Activated CD4-positive, alpha-beta memory T cell treated with anti-CD3 and anti-CD28 coated beads for 36 hours (primary cell): ENCODE measurements at regions not wholly inside any gene's neighbourhood (a gene's known extent, or its start where the extent isn't known, plus 50 kb on each side); places are given as distances from the start of the nearest gene placed in this dataset.

Source experiments
- CTCF ChIA-PET: fragments of 350-600 bp; sonication (Branson Sonifier 250); formaldehyde crosslinking; loops from one replicate; lab custom pipeline; 2021; ENCODE audit warnings: antibody characterized with exemption, inconsistent platforms; lab: Charles Lee
- POLR2A ChIA-PET: fragments of 350-600 bp; sonication (Branson Sonifier 250); formaldehyde crosslinking; loops from one replicate; lab custom pipeline; 2021; ENCODE audit warnings: antibody characterized with exemption; lab: Charles Lee
- DNase-seq: peaks from one replicate; pipeline ENCODE4 v3.0.0-alpha.2; 2020
- H3K27ac Mint-ChIP-seq: one replicate; pipeline ENCODE4 v1.8.0; 2021; ENCODE audit warnings: mixed read lengths
- H3K27me3 Mint-ChIP-seq: one replicate; pipeline ENCODE4 v1.8.0; 2021; ENCODE audit warnings: mixed read lengths
- H3K36me3 Mint-ChIP-seq: one replicate; pipeline ENCODE4 v1.8.0; 2021; ENCODE audit warnings: mixed read lengths
- H3K4me1 Mint-ChIP-seq: one replicate; pipeline ENCODE4 v1.8.0; 2021; ENCODE audit warnings: low read depth, mixed read lengths
- H3K4me3 Mint-ChIP-seq: one replicate; pipeline ENCODE4 v1.8.0; 2021; ENCODE audit warnings: mild to moderate bottlenecking, mixed read lengths
- H3K9me3 Mint-ChIP-seq: one replicate; pipeline ENCODE4 v1.8.0; 2021; ENCODE audit warnings: mixed read lengths
- intact Hi-C: fragments of 100-400 bp; cut with micrococcal nuclease; formaldehyde crosslinking; loops from one replicate; pipeline ENCODE4 v1.15.1; 2023

GRCh38 chr4:111989817-111990216 is 155.4 kb upstream of the FAM241A start:
- Mint-ChIP-seq H3K27ac (no peak overlapping the region), H3K4me3 (no peak overlapping the region), H3K4me1 (no peaks in the 10 kb centered on the region), H3K27me3 (peaks cover 6% of the 10 kb centered on the region), H3K36me3 (no peaks in the 10 kb centered on the region), H3K9me3 (no peaks in the 10 kb centered on the region)
- POLR2A ChIA-PET: no interaction called here
- CTCF ChIA-PET: no interaction called here
- intact Hi-C loops: no loop called here
- no peak for DNase-seq

GRCh38 chr4:111991163-111991562 is 154.1 kb upstream of the FAM241A start:
- H3K27me3 Mint-ChIP-seq: peaks cover 7% of the 10 kb centered on the region
- no peak for DNase-seq
- H3K9me3 Mint-ChIP-seq: no peaks in the 10 kb centered on the region
- H3K4me3 Mint-ChIP-seq: no peak overlapping the region
- no peaks in the 10 kb centered on the region for H3K36me3 Mint-ChIP-seq
- no peaks in the 10 kb centered on the region for H3K4me1 Mint-ChIP-seq
- ChIA-PET CTCF (no interaction called here), POLR2A (no interaction called here)
- intact Hi-C loops: no loop called here
- no peak overlapping the region for H3K27ac Mint-ChIP-seq

GRCh38 chr4:111991797-111992196 is 153.5 kb upstream of the FAM241A start:
- Mint-ChIP-seq H3K4me3 (no peak overlapping the region), H3K27me3 (peaks cover 7% of the 10 kb centered on the region), H3K4me1 (no peaks in the 10 kb centered on the region), H3K36me3 (no peaks in the 10 kb centered on the region), H3K27ac (no peak overlapping the region), H3K9me3 (no peaks in the 10 kb centered on the region)
- intact Hi-C loops: no loop called here
- no peak for DNase-seq
- ChIA-PET CTCF (no interaction called here), POLR2A (no interaction called here)

- no peak overlapping the region for H3K27ac Mint-ChIP-seq
- H3K9me3 Mint-ChIP-seq: no peaks in the 10 kb centered on the region
- peaks cover 7% of the 10 kb centered on the region for H3K27me3 Mint-ChIP-seq
- intact Hi-C loops: no loop called here
- CTCF ChIA-PET: no interaction called here
- no peaks in the 10 kb centered on the region for H3K36me3 Mint-ChIP-seq
- POLR2A ChIA-PET: no interaction called here
- no peaks in the 10 kb centered on the region for H3K4me1 Mint-ChIP-seq
- H3K4me3 Mint-ChIP-seq: no peak overlapping the region
- no peak for DNase-seq
These were observed 152.7 kb upstream of the FAM241A start for GRCh38 chr4:111992351-111993168.

- Mint-ChIP-seq H3K4me1 (no peaks in the 10 kb centered on the region), H3K4me3 (no peak overlapping the region), H3K36me3 (no peaks in the 10 kb centered on the region), H3K9me3 (peaks cover 5% of the 10 kb centered on the region), H3K27me3 (peaks cover 7% of the 10 kb centered on the region), H3K27ac (no peak overlapping the region)
- no peak for DNase-seq
- POLR2A ChIA-PET: no interaction called here
- intact Hi-C loops: no loop called here
- CTCF ChIA-PET: no interaction called here
These were observed 150.9 kb upstream of the FAM241A start for GRCh38 chr4:111994392-111994791.

- DNase-seq: no peak
- Mint-ChIP-seq H3K4me3 (no peak overlapping the region), H3K36me3 (no peaks in the 10 kb centered on the region), H3K9me3 (peaks cover 5% of the 10 kb centered on the region), H3K4me1 (no peaks in the 10 kb centered on the region), H3K27me3 (peaks cover 7% of the 10 kb centered on the region), H3K27ac (no peak overlapping the region)
- POLR2A ChIA-PET: no interaction called here
- CTCF ChIA-PET: no interaction called here
- intact Hi-C loops: no loop called here
These were observed 147.5 kb upstream of the FAM241A start for GRCh38 chr4:111997785-111998184.

- Mint-ChIP-seq H3K27me3 (peaks cover 4% of the 10 kb centered on the region), H3K27ac (no peak overlapping the region), H3K36me3 (no peaks in the 10 kb centered on the region), H3K4me3 (no peak overlapping the region), H3K9me3 (peaks cover 5% of the 10 kb centered on the region), H3K4me1 (no peaks in the 10 kb centered on the region)
- POLR2A ChIA-PET: no interaction called here
- DNase-seq: no peak
- CTCF ChIA-PET: no interaction called here
- intact Hi-C loops: no loop called here
These were observed 145.5 kb upstream of the FAM241A start for GRCh38 chr4:111999801-112000200.

GRCh38 chr4:112001041-112001440 is 144.2 kb upstream of the FAM241A start:
- H3K27me3 Mint-ChIP-seq: no peaks in the 10 kb centered on the region
- ChIA-PET CTCF (no interaction called here), POLR2A (no interaction called here)
- H3K4me1 Mint-ChIP-seq: no peaks in the 10 kb centered on the region
- no peak overlapping the region for H3K4me3 Mint-ChIP-seq
- intact Hi-C loops: no loop called here
- H3K9me3 Mint-ChIP-seq: peaks cover 5% of the 10 kb centered on the region
- no peaks in the 10 kb centered on the region for H3K36me3 Mint-ChIP-seq
- no peak overlapping the region for H3K27ac Mint-ChIP-seq
- no peak for DNase-seq

GRCh38 chr4:112002248-112002661 is 143.0 kb upstream of the FAM241A start:
- intact Hi-C loops: no loop called here
- no peak for DNase-seq
- Mint-ChIP-seq H3K27me3 (no peaks in the 10 kb centered on the region), H3K9me3 (peaks cover 5% of the 10 kb centered on the region), H3K4me1 (no peaks in the 10 kb centered on the region), H3K4me3 (no peak overlapping the region), H3K36me3 (no peaks in the 10 kb centered on the region), H3K27ac (no peak overlapping the region)
- ChIA-PET CTCF (no interaction called here), POLR2A (no interaction called here)

GRCh38 chr4:112003231-112003907 is 141.9 kb upstream of the FAM241A start:
- DNase-seq: no peak
- ChIA-PET POLR2A (no interaction called here), CTCF (no interaction called here)
- Mint-ChIP-seq H3K27ac (no peak overlapping the region), H3K27me3 (no peaks in the 10 kb centered on the region), H3K9me3 (peaks cover 5% of the 10 kb centered on the region), H3K4me3 (no peak overlapping the region), H3K4me1 (no peaks in the 10 kb centered on the region), H3K36me3 (no peaks in the 10 kb centered on the region)
- intact Hi-C loops: no loop called here

- ChIA-PET POLR2A (no interaction called here), CTCF (no interaction called here)
- Mint-ChIP-seq H3K4me1 (no peaks in the 10 kb centered on the region), H3K27me3 (no peaks in the 10 kb centered on the region), H3K27ac (no peak overlapping the region), H3K4me3 (no peak overlapping the region), H3K36me3 (no peaks in the 10 kb centered on the region), H3K9me3 (no peaks in the 10 kb centered on the region)
- no peak for DNase-seq
- intact Hi-C loops: no loop called here
These were observed 140.2 kb upstream of the FAM241A start for GRCh38 chr4:112005027-112005426.

GRCh38 chr4:112007391-112007790 is 137.9 kb upstream of the FAM241A start:
- H3K27me3 Mint-ChIP-seq: no peaks in the 10 kb centered on the region
- no peak overlapping the region for H3K4me3 Mint-ChIP-seq
- H3K36me3 Mint-ChIP-seq: no peaks in the 10 kb centered on the region
- CTCF ChIA-PET: no interaction called here
- no peak overlapping the region for H3K27ac Mint-ChIP-seq
- DNase-seq: no peak
- intact Hi-C loops: no loop called here
- no peaks in the 10 kb centered on the region for H3K4me1 Mint-ChIP-seq
- H3K9me3 Mint-ChIP-seq: no peaks in the 10 kb centered on the region
- POLR2A ChIA-PET: no interaction called here

- POLR2A ChIA-PET: no interaction called here
These were observed 129.3 kb upstream of the FAM241A start for GRCh38 chr4:112015960-112016359.

More at GRCh38 chr4:112015960-112016359, 129.3 kb upstream of the FAM241A start:
- Mint-ChIP-seq H3K9me3 (no peaks in the 10 kb centered on the region), H3K36me3 (no peaks in the 10 kb centered on the region), H3K4me3 (no peak overlapping the region), H3K27me3 (no peaks in the 10 kb centered on the region), H3K4me1 (no peaks in the 10 kb centered on the region), H3K27ac (no peak overlapping the region)
- intact Hi-C loops: no loop called here
- DNase-seq: no peak
- CTCF ChIA-PET: no interaction called here
